NT2/D1 (cell line): ENCODE measurements at regions not wholly inside any gene's neighbourhood (a gene's known extent, or its start where the extent isn't known, plus 50 kb on each side); places are given as distances from the start of the nearest gene placed in this dataset.

Experiments
- YY1 ChIP-seq: IDR thresholded peaks from 2 replicates; pipeline ENCODE4 v1.6.1; 2011; ENCODE audit not compliant: insufficient read length, insufficient read depth
- ZNF274 ChIP-seq: IDR thresholded peaks from 2 replicates; pipeline ENCODE4 v1.6.1; 2011; ENCODE audit warnings: mild to moderate bottlenecking, low read depth, low read length

- no peak for TF ChIP-seq ZNF274
- no peak for TF ChIP-seq YY1
These were observed 140.0 kb downstream of the LAT start for GRCh38 chr16:29124828-29125227.
